Stimulated activated memory B cell treated with anti-CD40 and anti-IgM and Interleukin-4, amounts not matched to agents 10 μg/mL and 1 μg/mL and 100 μg/mL, for 72 hours (primary cell): ENCODE measurements at regions not wholly inside any gene's neighbourhood (a gene's known extent, or its start where the extent isn't known, plus 50 kb on each side); places are given as distances from the start of the nearest gene placed in this dataset.

ENCODE experiments used
- ATAC-seq: fragments of 150-1000 bp; cut with Tn5 transposase; 2 replicates; pipeline ENCODE4 v1.10.0; 2021
- H3K27ac Mint-ChIP-seq: one replicate; pipeline ENCODE4 v1.8.0; 2022; ENCODE audit warnings: mild to moderate bottlenecking, mixed read lengths
- H3K27me3 Mint-ChIP-seq: one replicate; pipeline ENCODE4 v1.8.0; 2022; ENCODE audit warnings: mixed read lengths
- H3K36me3 Mint-ChIP-seq: one replicate; pipeline ENCODE4 v1.8.0; 2022; ENCODE audit warnings: mixed read lengths
- H3K4me1 Mint-ChIP-seq: one replicate; pipeline ENCODE4 v1.8.0; 2022; ENCODE audit warnings: mixed read lengths
- H3K4me3 Mint-ChIP-seq: one replicate; pipeline ENCODE4 v1.8.0; 2022; ENCODE audit warnings: mild to moderate bottlenecking, moderate library complexity, mixed read lengths
- H3K9me3 Mint-ChIP-seq: one replicate; pipeline ENCODE4 v1.8.0; 2022; ENCODE audit warnings: mixed read lengths

GRCh38 chr10:44660271-44660670 lies 250.9 kb upstream of the TMEM72 start:
- Mint-ChIP-seq H3K27me3 (no peaks in the 10 kb centered on the region), H3K27ac (no peak overlapping the region), H3K9me3 (peaks cover 7% of the 10 kb centered on the region), H3K36me3 (no peaks in the 10 kb centered on the region), H3K4me3 (no peak overlapping the region), H3K4me1 (no peaks in the 10 kb centered on the region)
- no peak for ATAC-seq

GRCh38 chr10:44662051-44662450 lies 249.1 kb upstream of the TMEM72 start:
- H3K4me1 Mint-ChIP-seq: no peaks in the 10 kb centered on the region
- H3K27ac Mint-ChIP-seq: no peak overlapping the region
- no peak overlapping the region for H3K4me3 Mint-ChIP-seq
- no peaks in the 10 kb centered on the region for H3K36me3 Mint-ChIP-seq
- peaks cover 4% of the 10 kb centered on the region for H3K9me3 Mint-ChIP-seq
- no peak for ATAC-seq
- no peaks in the 10 kb centered on the region for H3K27me3 Mint-ChIP-seq

- Mint-ChIP-seq H3K36me3 (no peaks in the 10 kb centered on the region), H3K4me3 (no peak overlapping the region), H3K9me3 (peaks cover 3% of the 10 kb centered on the region), H3K4me1 (no peaks in the 10 kb centered on the region), H3K27me3 (no peaks in the 10 kb centered on the region), H3K27ac (no peak overlapping the region)
- ATAC-seq: no peak
These were observed 242.8 kb upstream of the TMEM72 start for GRCh38 chr10:44668336-44668735.

- H3K4me3 Mint-ChIP-seq: no peak overlapping the region
- no peaks in the 10 kb centered on the region for H3K4me1 Mint-ChIP-seq
- peaks cover 3% of the 10 kb centered on the region for H3K9me3 Mint-ChIP-seq
- no peak for ATAC-seq
- H3K27ac Mint-ChIP-seq: no peak overlapping the region
- H3K27me3 Mint-ChIP-seq: no peaks in the 10 kb centered on the region
- no peaks in the 10 kb centered on the region for H3K36me3 Mint-ChIP-seq
These were observed 239.8 kb upstream of the TMEM72 start for GRCh38 chr10:44671319-44671718.

- no peaks in the 10 kb centered on the region for H3K27me3 Mint-ChIP-seq
- H3K4me3 Mint-ChIP-seq: no peak overlapping the region
- H3K9me3 Mint-ChIP-seq: peaks cover 3% of the 10 kb centered on the region
- no peaks in the 10 kb centered on the region for H3K4me1 Mint-ChIP-seq
- H3K27ac Mint-ChIP-seq: no peak overlapping the region
- ATAC-seq: peak; percentile 8
- H3K36me3 Mint-ChIP-seq: no peaks in the 10 kb centered on the region
These were observed 237.7 kb upstream of the TMEM72 start for GRCh38 chr10:44673245-44673983.

GRCh38 chr10:44674536-44675386 lies 236.4 kb upstream of the TMEM72 start:
- Mint-ChIP-seq H3K36me3 (no peaks in the 10 kb centered on the region), H3K4me1 (no peaks in the 10 kb centered on the region), H3K4me3 (no peak overlapping the region), H3K27me3 (no peaks in the 10 kb centered on the region), H3K27ac (no peak overlapping the region), H3K9me3 (peaks cover 3% of the 10 kb centered on the region)
- ATAC-seq: no peak

GRCh38 chr10:44675387-44675874 lies 235.7 kb upstream of the TMEM72 start:
- Mint-ChIP-seq H3K36me3 (no peaks in the 10 kb centered on the region), H3K9me3 (peaks cover 3% of the 10 kb centered on the region), H3K27me3 (no peaks in the 10 kb centered on the region), H3K4me1 (no peaks in the 10 kb centered on the region), H3K27ac (no peak overlapping the region), H3K4me3 (no peak overlapping the region)
- ATAC-seq: no peak

- ATAC-seq: no peak
- Mint-ChIP-seq H3K4me3 (no peak overlapping the region), H3K27me3 (no peaks in the 10 kb centered on the region), H3K27ac (no peak overlapping the region), H3K36me3 (no peaks in the 10 kb centered on the region), H3K4me1 (no peaks in the 10 kb centered on the region), H3K9me3 (no peaks in the 10 kb centered on the region)
These were observed 230.4 kb upstream of the TMEM72 start for GRCh38 chr10:44680764-44681163.

GRCh38 chr10:44682507-44682906 lies 228.6 kb upstream of the TMEM72 start:
- Mint-ChIP-seq H3K4me1 (no peaks in the 10 kb centered on the region), H3K27me3 (no peaks in the 10 kb centered on the region), H3K9me3 (no peaks in the 10 kb centered on the region), H3K36me3 (no peaks in the 10 kb centered on the region), H3K4me3 (no peak overlapping the region), H3K27ac (no peak overlapping the region)
- ATAC-seq: no peak

- H3K36me3 Mint-ChIP-seq: no peaks in the 10 kb centered on the region
- H3K4me3 Mint-ChIP-seq: no peak overlapping the region
- no peak overlapping the region for H3K27ac Mint-ChIP-seq
These were observed 226.5 kb upstream of the TMEM72 start for GRCh38 chr10:44684661-44685060.

GRCh38 chr10:44685220-44685619 lies 225.9 kb upstream of the TMEM72 start:
- Mint-ChIP-seq H3K9me3 (no peaks in the 10 kb centered on the region), H3K4me1 (no peaks in the 10 kb centered on the region)

More at GRCh38 chr10:44684661-44685060, 226.5 kb upstream of the TMEM72 start:
- H3K4me1 Mint-ChIP-seq: no peaks in the 10 kb centered on the region
- H3K27me3 Mint-ChIP-seq: no peaks in the 10 kb centered on the region
- no peaks in the 10 kb centered on the region for H3K9me3 Mint-ChIP-seq
- ATAC-seq: no peak

GRCh38 chr10:44685747-44686146 lies 225.4 kb upstream of the TMEM72 start:
- Mint-ChIP-seq H3K4me3 (no peak overlapping the region), H3K27ac (no peak overlapping the region), H3K36me3 (no peaks in the 10 kb centered on the region), H3K27me3 (no peaks in the 10 kb centered on the region), H3K9me3 (no peaks in the 10 kb centered on the region), H3K4me1 (no peaks in the 10 kb centered on the region)
- no peak for ATAC-seq

More at GRCh38 chr10:44685220-44685619, 225.9 kb upstream of the TMEM72 start:
- H3K36me3 Mint-ChIP-seq: no peaks in the 10 kb centered on the region
- no peak for ATAC-seq
- no peaks in the 10 kb centered on the region for H3K27me3 Mint-ChIP-seq
- H3K27ac Mint-ChIP-seq: no peak overlapping the region
- no peak overlapping the region for H3K4me3 Mint-ChIP-seq

GRCh38 chr10:44689368-44689767 lies 221.8 kb upstream of the TMEM72 start:
- H3K27me3 Mint-ChIP-seq: no peaks in the 10 kb centered on the region
- no peaks in the 10 kb centered on the region for H3K4me1 Mint-ChIP-seq
- H3K36me3 Mint-ChIP-seq: no peaks in the 10 kb centered on the region
- H3K9me3 Mint-ChIP-seq: no peaks in the 10 kb centered on the region
- H3K4me3 Mint-ChIP-seq: no peak overlapping the region
- no peak for ATAC-seq
- no peak overlapping the region for H3K27ac Mint-ChIP-seq

- no peaks in the 10 kb centered on the region for H3K36me3 Mint-ChIP-seq
- H3K27ac Mint-ChIP-seq: no peak overlapping the region
- ATAC-seq: no peak
- H3K27me3 Mint-ChIP-seq: no peaks in the 10 kb centered on the region
- H3K9me3 Mint-ChIP-seq: peaks cover 3% of the 10 kb centered on the region
- H3K4me3 Mint-ChIP-seq: no peak overlapping the region
- H3K4me1 Mint-ChIP-seq: no peaks in the 10 kb centered on the region
These were observed 214.6 kb upstream of the TMEM72 start for GRCh38 chr10:44696496-44696895.

- Mint-ChIP-seq H3K9me3 (peaks cover 3% of the 10 kb centered on the region), H3K4me1 (no peaks in the 10 kb centered on the region), H3K27me3 (no peaks in the 10 kb centered on the region), H3K36me3 (no peaks in the 10 kb centered on the region), H3K27ac (no peak overlapping the region), H3K4me3 (no peak overlapping the region)
- no peak for ATAC-seq
These were observed 214.0 kb upstream of the TMEM72 start for GRCh38 chr10:44697116-44697515.

GRCh38 chr10:44702531-44702930 lies 208.6 kb upstream of the TMEM72 start:
- no peaks in the 10 kb centered on the region for H3K27me3 Mint-ChIP-seq
- no peaks in the 10 kb centered on the region for H3K36me3 Mint-ChIP-seq
- H3K4me1 Mint-ChIP-seq: no peaks in the 10 kb centered on the region
- H3K9me3 Mint-ChIP-seq: peaks cover 17% of the 10 kb centered on the region
- H3K4me3 Mint-ChIP-seq: no peak overlapping the region
- no peak for ATAC-seq
- H3K27ac Mint-ChIP-seq: no peak overlapping the region
